GM21786 (cell line): ENCODE measurements at regions not wholly inside any gene's neighbourhood (a gene's known extent, or its start where the extent isn't known, plus 50 kb on each side); places are given as distances from the start of the nearest gene placed in this dataset.
"Not testable (repeated sequence)": the region's sequence is repeated elsewhere in the genome, so short reads cannot be mapped to it uniquely, and the experiment has no call there.

Experiments
- ATAC-seq: cut with Tn5 transposase; IDR thresholded peaks from one replicate; pipeline ENCODE4 v1.9.1; 2021; ENCODE audit not compliant: unreplicated experiment

GRCh38 chr9:107839371-107839770, 349.8 kb upstream of the KLF4 start:
- ATAC-seq = no peak

- no peak for ATAC-seq
Measured at GRCh38 chr9:107838766-107839165, 349.2 kb upstream of the KLF4 start.

GRCh38 chr9:107836300-107836699, 346.7 kb upstream of the KLF4 start:
- no peak for ATAC-seq

- ATAC-seq = no peak
Measured at GRCh38 chr9:107833295-107833694, 343.7 kb upstream of the KLF4 start.

- ATAC-seq = no peak
Measured at GRCh38 chr9:107832871-107833270, 343.3 kb upstream of the KLF4 start.

GRCh38 chr9:107830479-107830878, 340.9 kb upstream of the KLF4 start:
- no peak for ATAC-seq

- no peak for ATAC-seq
Measured at GRCh38 chr9:107827884-107828283, 338.3 kb upstream of the KLF4 start.

- peak; percentile 74 for ATAC-seq
Measured at GRCh38 chr9:107827304-107827703, 337.7 kb upstream of the KLF4 start.

- not testable (repeated sequence) for ATAC-seq
Measured at GRCh38 chr9:107826688-107826983, 337.1 kb upstream of the KLF4 start.

- no peak for ATAC-seq
Measured at GRCh38 chr9:107824556-107824955, 335.0 kb upstream of the KLF4 start.

- ATAC-seq = no peak
Measured at GRCh38 chr9:107819772-107820565, 330.4 kb upstream of the KLF4 start.

- not testable (repeated sequence) for ATAC-seq
Measured at GRCh38 chr9:107818503-107818829, 328.9 kb upstream of the KLF4 start.

- not testable (repeated sequence) for ATAC-seq
Measured at GRCh38 chr9:107817595-107818502, 328.3 kb upstream of the KLF4 start.

GRCh38 chr9:107816561-107817021, 327.0 kb upstream of the KLF4 start:
- ATAC-seq = peak; percentile 53

GRCh38 chr9:107815782-107816560, 326.4 kb upstream of the KLF4 start:
- ATAC-seq = no peak

- ATAC-seq = no peak
Measured at GRCh38 chr9:107813287-107813686, 323.7 kb upstream of the KLF4 start.

- ATAC-seq = no peak
Measured at GRCh38 chr9:107810461-107810961, 320.9 kb upstream of the KLF4 start.

GRCh38 chr9:107809871-107810460, 320.4 kb upstream of the KLF4 start:
- ATAC-seq = no peak

GRCh38 chr9:107807183-107807582, 317.6 kb upstream of the KLF4 start:
- ATAC-seq = no peak

- no peak for ATAC-seq
Measured at GRCh38 chr9:107805201-107805600, 315.6 kb upstream of the KLF4 start.

GRCh38 chr9:107794259-107794658, 304.7 kb upstream of the KLF4 start:
- ATAC-seq = no peak
